ENCODE measurements at regions not wholly inside any gene's neighbourhood (a gene's known extent, or its start where the extent isn't known, plus 50 kb on each side); places are given as distances from the start of the nearest gene placed in this dataset.

DNA sequence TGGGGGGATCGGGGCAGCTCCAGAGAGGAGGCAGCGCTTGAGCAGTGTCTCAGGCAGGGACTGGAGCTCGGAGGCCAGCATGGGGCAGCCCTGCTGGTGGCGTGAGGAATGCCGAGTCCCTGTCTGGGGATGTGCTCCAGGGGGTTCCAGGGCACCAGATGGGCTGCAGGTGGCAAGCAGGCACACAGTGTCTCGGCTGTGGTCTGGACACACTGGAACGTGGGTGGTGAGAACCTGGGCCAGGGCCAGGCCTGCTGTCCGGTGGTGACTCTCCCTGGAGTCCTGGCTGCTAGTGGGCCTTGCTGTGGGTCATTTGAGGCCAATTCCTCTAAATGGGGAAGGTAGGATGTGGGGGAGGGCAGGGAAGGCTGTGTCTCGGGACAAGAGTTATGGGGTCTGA is 199.4 kb upstream of the RTL1 start:
- TF ChIP-seq, protein P1, sequence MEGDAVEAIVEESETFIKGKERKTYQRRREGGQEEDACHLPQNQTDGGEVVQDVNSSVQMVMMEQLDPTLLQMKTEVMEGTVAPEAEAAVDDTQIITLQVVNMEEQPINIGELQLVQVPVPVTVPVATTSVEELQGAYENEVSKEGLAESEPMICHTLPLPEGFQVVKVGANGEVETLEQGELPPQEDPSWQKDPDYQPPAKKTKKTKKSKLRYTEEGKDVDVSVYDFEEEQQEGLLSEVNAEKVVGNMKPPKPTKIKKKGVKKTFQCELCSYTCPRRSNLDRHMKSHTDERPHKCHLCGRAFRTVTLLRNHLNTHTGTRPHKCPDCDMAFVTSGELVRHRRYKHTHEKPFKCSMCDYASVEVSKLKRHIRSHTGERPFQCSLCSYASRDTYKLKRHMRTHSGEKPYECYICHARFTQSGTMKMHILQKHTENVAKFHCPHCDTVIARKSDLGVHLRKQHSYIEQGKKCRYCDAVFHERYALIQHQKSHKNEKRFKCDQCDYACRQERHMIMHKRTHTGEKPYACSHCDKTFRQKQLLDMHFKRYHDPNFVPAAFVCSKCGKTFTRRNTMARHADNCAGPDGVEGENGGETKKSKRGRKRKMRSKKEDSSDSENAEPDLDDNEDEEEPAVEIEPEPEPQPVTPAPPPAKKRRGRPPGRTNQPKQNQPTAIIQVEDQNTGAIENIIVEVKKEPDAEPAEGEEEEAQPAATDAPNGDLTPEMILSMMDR (IDR thresholded peaks at IDR 0.05; ENCODE audit: low read depth, low read length), result no peak
- no peak overlapping the region for H3K4me3 ChIP-seq (ENCODE audit: low read depth, low read length)
- DNase-seq (ENCODE audit: low read depth, low spot score), result no peak
- in situ Hi-C loops (cut with HindIII; ENCODE audit: low sequenced_read_pairs), result no loop called here

GRCh38 chr14:101103321-101103901 is 199.9 kb upstream of the RTL1 start:
- DNase-seq (ENCODE audit: low read depth, low spot score), result no peak
- in situ Hi-C loops (cut with HindIII; ENCODE audit: low sequenced_read_pairs), result no loop called here
- H3K4me3 ChIP-seq (ENCODE audit: low read depth, low read length), result no peak overlapping the region
- TF ChIP-seq, protein P1 (IDR thresholded peaks at IDR 0.05; ENCODE audit: low read depth, low read length), result no peak

- H3K4me3 ChIP-seq (ENCODE audit: low read depth, low read length), result no peak overlapping the region
- TF ChIP-seq, protein P1 (IDR thresholded peaks at IDR 0.05; ENCODE audit: low read depth, low read length), result no peak
- in situ Hi-C loops (cut with HindIII; ENCODE audit: low sequenced_read_pairs), result no loop called here
- no peak for DNase-seq (ENCODE audit: low read depth, low spot score)
These were observed 201.0 kb upstream of the RTL1 start for GRCh38 chr14:101104485-101104884.

DNA sequence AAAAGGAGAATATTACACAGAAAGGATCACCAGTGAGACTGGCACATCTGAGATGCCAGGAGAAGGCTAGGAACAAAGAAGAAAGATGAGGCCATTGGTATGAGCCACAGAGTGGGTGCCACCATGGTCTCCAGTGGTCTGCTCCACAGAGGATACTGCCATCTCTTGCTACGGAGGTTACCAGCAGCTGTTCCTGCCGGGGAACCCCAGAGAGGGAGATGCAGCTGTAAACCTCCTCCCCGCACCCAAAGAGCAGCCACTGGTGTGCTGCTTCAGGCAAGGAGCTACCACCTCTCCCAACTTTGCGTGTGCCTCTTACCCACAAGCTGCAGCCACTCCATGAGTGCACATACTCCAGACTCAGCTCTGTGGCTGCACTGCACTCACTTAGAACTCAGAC is 201.5 kb upstream of the RTL1 start:
- DNase-seq (ENCODE audit: low read depth, low spot score), result no peak
- in situ Hi-C loops (cut with HindIII; ENCODE audit: low sequenced_read_pairs), result no loop called here
- TF ChIP-seq, protein P1 (IDR thresholded peaks at IDR 0.05; ENCODE audit: low read depth, low read length), result no peak
- H3K4me3 ChIP-seq (ENCODE audit: low read depth, low read length), result no peak overlapping the region

DNA sequence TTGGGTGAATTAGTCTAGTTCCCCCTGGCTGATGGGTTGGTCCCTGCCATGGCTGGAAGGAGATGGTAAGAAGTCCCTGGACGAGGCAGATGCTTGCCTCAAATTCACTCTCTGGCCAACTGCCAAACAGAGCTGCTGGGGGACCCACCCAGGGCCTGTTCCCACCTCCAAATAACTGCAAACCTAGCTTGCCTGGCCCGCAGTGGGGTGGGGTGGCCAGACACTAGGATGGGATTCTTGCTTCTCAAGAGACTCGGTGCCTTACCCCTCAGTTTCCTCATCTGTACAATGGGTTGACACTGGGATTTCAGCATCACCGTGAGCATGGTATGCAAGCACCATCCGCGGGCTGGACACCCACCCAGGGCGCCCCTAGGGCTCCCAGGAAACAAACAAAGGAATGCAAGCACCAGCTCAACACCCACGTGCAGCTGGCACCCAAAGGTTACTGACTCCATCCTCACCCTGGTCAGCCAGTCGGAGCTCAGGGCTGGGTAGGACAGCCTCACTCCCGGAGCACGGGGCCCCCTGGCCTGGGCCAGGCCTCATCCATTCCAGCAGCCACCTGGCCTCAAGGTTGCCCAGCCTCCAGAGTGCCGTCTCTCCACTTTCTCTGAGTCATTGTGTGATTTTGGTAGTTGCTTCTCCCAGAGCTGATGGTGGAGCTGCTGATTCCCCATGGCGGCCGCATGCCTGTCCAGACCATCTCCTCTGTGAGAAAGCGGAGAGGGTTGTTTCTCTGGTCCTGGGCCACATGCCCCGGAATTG is 205.2 kb upstream of the RTL1 start:
- TF ChIP-seq, protein P1 (IDR thresholded peaks at IDR 0.05; ENCODE audit: low read depth, low read length), result no peak

GRCh38 chr14:101109347-101109638 is 205.8 kb upstream of the RTL1 start:
- DNase-seq (ENCODE audit: low read depth, low spot score), result no peak
- no peak overlapping the region for H3K4me3 ChIP-seq (ENCODE audit: low read depth, low read length)
- TF ChIP-seq, protein P1 (IDR thresholded peaks at IDR 0.05; ENCODE audit: low read depth, low read length), result no peak
- in situ Hi-C loops (cut with HindIII; ENCODE audit: low sequenced_read_pairs), result no loop called here

More for the DNA sequence above, 205.2 kb upstream of the RTL1 start:
- in situ Hi-C loops (cut with HindIII; ENCODE audit: low sequenced_read_pairs), result no loop called here
- DNase-seq (ENCODE audit: low read depth, low spot score), result no peak
- no peak overlapping the region for H3K4me3 ChIP-seq (ENCODE audit: low read depth, low read length)

All from astrocyte of the spinal cord (primary cell).